Hematopoietic multipotent progenitor cell (in vitro differentiated cells): ENCODE measurements at regions not wholly inside any gene's neighbourhood (a gene's known extent, or its start where the extent isn't known, plus 50 kb on each side); places are given as distances from the start of the nearest gene placed in this dataset.

Source experiments
- DNase-seq, 3 donors: peaks; one replicate each; pipeline ENCODE4 v3.0.0-alpha.2; 2011 to 2015; ENCODE audit warnings: low read depth in 2 of 3, low spot score in 2 of 3

DNA sequence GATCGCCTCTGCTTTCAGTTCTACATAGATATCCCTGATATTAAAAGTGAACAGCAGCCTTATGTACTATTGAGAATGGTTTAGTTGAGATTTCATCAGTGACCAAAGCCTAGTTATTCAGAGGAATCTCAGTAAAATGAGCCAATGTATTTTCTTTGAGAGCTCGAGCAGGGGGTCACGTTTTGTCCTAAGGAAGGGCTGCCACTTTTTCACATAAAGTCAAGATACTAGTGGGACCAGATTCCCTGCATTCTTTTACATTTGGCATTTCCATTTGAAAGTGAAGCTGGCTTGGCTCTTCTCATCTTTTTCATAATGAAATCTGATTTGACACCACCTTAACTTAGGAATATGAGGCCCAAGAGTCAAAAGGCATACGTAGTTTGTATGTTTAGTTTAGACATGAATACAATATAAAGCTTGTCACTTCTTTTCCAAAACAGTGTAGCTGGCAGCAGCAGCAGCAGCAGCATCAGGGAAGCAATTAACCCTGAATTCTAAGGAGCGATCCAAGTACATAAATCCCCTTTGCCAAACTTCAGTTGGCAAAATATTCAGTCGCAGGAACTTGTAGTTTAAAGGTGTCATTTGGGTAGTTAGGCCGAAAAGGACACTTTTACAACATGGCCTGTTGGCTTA lies 1752.2 kb upstream of the PCDH20 start:
- no peak for DNase-seq

DNA sequence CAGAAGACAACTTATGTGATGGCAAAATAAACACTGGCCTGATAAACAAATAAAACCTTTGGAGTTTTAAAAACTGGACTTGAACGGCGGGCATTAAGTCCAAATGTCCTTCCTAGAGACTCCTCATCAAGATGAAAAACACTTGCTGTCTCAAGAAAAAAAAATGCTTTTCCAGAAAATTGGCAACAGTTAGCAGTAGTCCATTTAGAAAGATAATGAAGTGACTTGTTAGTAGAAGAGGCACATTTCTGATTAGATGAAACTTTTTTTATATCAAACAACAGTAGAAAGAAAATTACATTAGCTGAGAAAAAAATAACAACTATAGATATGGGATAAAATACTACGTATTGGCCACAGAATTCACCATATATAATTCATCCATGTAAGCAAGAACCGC lies 1750.7 kb upstream of the PCDH20 start:
- DNase-seq = no peak

DNA sequence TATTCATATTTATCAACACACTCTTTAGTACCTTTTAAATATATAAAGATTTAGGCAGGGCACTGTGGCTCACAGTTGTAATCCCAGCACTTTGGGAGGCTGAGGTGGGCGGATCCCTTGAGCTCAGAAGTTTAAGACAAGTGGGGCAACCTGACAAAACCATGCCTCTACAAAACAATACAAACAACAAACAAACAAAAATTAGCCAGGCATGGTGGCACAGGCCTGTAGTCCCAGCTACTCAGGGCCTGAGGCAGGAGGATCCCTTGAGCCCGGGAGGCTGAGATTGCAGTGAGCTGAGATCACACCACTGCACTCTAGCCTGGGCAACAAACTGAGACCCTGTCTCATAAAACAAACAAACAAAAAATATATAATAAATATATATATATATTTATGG lies 1748.3 kb upstream of the PCDH20 start:
- no peak for DNase-seq

DNA sequence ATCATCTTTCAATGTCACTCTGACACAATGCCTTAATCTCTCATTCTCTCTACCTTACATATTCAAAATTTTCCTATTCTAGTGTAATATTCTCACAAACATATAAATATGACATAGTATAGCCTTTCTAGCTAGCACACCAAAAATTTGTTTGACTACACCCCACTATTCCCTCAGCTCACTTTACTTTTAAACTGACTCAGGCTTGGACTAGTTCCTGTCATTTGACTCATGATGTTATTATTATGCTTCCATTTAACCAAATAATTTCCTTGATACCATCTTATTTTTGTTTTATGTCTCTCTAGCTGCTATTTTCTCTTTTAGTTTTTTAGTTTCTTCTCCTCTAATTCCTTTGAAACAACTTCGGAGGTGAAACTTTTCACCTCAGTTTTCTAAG lies 1745.6 kb upstream of the PCDH20 start:
- DNase-seq = no peak

DNA sequence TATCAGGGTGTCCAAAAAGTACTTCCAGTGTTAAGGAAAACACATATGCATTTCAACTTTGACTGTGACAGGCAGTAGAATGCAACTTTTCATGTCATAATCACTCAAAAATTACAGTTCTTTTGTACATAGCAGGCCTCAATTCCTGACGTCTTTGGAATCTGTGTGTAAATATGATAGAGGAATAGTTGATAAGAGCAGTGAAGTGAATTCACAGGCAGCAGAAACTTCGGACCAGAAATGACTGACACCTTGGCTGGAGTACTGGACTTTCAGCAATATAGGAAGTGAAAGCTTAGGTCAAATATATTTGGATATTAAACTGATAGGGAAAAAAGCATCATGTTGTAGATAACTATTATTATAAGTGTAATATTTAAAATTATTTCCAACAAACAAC lies 1741.2 kb upstream of the PCDH20 start:
- DNase-seq = no peak

DNA sequence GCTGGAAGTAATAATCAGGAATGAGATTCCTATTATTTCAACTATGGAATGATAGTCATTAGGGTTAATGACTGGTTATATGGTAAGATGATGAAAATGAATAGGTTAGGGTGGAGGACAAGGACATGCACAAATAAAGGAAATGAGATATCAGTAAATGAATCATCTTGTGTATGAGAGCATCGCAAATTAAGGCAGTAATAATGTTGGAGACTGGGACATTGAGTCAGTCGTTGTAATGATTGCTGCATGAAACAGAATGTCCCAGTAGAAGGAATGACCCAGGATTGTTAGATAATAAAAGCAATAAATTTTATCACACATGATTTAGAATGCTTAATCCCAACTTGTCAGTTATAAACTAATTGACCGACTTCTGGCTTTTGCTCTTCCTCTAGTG lies 1733.7 kb upstream of the PCDH20 start:
- DNase-seq = no peak

DNA sequence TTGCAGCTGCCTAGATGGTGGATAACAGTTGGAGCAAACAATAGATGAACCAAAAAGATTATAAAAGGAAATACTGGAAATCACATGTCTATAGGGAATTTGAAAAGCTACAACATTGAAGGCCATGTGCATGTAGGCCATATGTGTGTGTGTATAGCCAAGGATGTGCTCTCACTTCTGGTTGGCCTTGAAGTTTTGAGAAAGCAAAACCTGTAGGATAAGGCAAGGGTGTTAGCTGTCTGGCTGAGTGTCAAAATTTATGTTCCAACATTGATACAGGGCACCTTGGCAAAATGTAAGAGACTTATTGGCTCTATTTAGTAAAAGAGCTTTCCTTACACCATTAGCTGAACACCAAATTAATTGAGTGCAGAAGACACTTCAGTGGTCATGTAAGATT lies 1723.6 kb upstream of the PCDH20 start:
- DNase-seq = no peak

DNA sequence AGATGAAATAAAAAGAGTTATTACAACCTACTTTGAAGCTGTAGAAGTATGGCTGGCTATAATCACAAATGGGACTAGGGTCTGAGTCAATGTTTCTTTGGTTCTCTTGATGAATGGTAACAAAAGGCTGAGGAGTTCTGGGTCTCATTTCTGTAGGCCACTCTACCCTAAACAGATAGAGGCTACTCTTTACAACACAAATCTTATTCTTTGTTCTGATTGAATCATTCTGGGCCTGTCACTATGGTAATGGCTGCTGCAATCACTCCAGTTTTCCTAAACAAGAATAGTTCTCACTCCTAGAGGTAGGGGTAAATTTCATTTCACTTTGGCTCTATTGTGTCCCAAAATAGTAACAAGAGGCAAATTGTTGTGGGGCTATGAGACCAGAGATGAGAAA lies 1714.3 kb upstream of the PCDH20 start:
- DNase-seq = no peak

DNA sequence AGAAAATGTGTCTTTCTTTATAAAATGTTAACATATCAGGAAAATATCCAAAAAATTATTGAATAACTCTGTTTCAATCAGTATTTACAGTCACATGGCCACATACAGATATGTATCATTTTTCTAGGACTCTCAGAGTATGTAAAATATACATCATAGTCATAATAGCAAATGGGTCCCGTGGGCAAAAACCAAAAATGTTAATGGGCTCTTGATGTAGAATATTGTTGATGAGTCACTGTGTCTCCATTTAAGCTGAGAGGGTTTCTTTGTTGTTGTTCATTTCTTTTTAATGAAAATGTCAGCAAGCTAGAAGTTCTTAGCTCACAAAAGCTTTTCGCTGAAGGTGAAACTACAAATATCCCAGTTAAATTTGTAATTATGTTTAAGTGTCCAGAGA lies 1713.1 kb upstream of the PCDH20 start:
- DNase-seq = no peak

DNA sequence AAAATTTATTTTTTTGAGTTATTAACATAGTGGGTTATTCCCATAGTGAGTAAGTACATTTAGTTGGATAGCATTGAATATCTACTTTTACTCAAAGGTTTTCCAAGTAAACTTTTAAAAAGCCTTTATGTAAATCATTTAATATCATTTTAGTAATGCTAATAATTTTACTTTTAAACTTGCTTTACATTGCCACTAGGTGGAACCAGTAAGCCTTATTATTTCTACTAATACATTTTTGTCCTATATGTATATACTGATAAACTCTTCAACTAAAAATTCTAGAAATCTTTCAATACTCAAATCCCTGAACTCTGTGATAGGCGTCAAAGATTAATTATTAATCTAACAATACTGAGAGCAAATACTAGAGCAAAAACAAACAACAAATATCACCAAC lies 1709.2 kb upstream of the PCDH20 start:
- peak in 1 of 3 donors; percentile 26 for DNase-seq

DNA sequence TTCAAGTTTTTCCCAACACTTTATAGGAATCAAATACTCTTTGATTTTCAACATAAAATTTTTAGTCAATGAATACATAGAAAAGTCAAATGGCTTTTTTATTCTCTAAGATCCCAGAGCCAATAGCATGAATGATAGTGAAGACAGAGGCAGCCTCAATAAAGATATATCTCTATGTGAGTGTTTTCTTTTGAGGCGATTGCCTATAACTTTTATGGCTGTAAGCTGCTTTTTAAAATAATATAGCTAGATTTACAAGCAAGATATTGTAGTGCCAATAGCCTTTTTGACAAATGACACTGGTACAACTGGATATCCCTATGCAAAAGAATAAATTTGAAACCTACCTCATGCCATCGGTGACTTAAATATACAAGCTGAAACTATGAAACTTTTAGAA lies 1705.2 kb upstream of the PCDH20 start:
- DNase-seq = no peak

DNA sequence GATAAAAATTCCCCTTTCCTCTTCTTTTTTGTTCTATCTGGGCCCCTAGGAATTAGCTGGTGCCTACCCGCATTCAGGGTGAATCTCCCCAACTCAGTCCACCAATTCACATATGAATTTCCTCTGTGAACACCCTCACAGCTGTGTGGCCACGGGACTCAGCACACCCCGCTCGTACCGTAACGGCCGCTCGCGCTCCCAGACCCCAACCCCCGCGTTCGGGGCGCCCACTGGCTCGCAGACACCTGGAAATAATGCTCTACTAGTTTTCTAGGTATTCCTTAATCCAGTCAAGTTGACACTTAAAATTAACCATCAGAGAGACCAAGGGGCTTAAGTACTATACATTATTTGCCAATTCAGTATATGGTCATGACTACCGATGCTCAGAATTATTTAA lies 1702.1 kb upstream of the PCDH20 start:
- DNase-seq = no peak

DNA sequence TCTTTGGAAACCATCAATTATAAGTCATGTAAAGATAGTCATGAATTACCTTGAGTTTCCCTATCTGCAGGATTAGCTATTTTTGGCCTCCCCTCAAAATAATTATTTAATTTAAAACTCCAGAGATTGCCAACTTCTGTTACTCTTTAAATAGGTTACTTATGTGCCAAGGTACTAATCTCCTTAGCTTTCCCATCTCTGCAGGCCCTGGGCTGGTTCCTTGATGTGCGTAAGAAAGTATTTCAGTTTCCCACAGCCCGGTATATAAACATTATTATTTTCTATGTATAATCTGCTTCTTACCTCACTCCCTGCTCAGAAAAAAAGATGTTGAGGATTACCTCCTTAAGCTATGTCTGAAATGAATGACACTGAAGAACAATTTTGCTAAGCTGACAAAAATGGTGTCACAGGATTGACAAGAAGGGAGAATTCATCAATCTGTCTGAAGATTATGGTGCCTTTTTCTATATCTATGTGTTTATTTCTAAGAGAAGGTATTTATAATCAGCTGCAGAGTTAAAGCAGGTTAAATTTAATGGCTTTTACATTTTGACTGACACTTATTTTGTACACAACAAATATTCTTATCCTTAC lies 1697.2 kb upstream of the PCDH20 start:
- DNase-seq = no peak

DNA sequence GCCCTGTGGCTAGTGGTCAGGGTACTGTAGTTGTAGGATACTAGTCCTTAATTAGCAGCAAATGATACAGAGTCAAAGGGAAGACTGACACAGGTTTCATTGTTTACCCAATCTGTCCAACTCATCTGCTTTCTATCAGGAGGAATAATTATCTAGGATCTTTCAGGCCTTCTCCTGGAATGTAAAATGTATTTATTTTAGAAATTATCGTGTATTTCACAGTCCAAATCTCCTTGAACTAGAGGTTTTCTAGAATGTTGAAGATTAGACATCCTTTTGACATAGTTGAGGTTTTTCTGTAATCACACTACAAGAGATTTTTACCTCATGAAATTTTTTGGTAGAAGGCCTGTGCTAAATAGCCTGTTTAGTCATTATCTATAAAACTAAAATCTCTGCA lies 1694.8 kb upstream of the PCDH20 start:
- DNase-seq = no peak

DNA sequence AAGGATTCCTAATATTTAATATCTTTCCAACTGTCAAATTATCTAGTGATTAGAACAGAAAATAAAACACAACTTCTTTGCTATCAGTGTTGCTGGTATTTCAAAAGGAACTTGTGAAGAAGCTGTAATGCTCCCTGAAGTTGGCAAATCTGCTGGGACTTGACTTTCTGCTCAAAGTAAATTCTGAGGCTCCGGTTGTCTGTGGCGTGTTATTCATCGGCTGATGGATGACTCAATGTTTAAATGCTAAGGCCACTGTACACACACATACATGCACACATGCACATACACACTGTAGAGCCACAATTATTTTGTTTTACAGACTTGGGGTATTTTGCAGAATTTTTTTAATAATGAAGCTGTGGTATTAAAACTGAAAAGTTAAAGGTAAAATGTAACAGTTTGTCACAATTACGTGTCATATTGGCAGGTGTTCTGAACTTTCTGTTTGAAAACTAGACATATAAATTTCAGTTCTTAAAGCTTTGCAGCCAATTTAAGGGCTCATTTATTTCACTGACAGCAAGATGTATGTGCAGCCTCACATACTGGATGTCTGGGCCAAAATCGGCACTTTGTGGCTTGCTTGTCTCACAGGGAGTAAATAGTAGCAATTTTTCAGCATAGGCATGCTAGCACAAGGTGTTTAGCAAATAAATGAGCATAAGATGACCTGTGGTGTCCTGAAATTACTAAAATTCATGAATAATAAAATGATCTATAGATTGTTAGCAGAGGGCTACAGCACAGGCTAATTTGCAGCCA lies 1691.7 kb upstream of the PCDH20 start:
- DNase-seq = no peak

DNA sequence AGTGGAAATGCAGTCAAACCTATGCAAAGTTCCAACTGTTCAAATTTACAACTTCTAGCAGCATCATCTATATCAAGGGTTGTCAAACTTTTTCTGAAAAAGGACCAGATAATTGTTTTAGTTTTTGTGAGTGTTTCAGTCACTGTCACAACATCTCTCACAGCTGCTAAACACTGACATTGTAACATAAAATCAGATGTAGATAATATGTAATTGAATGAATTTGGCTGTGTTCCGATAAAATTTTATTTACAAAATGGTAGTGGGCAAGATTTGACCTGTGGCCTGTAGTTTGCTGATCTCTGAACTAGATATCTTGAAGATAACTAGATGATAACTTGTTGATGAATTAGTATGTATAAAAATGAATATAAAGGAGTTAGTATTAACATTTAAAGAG lies 1679.1 kb upstream of the PCDH20 start:
- no peak for DNase-seq

DNA sequence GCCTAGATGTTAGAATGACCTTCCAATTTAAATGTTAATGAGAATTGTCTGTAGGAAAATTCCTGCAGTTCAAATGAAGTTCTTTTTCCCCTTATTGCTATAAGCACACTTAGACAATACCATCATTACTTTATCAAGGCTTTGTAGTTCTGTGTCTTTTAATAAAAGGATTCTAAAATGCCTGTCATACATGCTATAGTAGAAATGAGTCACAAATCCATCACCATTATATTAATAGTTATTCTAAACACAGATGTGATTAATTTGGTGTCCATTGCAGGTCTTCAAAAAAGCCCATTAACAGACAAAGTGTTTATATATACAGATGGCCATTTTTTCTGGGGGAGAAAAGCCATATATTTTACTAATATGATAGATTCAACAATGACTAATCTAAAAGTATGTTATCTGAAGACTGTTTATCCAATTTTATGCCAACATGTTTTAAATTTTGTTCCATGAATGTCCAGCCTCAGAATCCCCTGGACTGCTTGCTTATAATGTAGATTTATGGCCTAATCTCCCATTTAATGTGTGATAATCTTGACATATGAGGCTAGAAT lies 1678.3 kb upstream of the PCDH20 start:
- DNase-seq = no peak

DNA sequence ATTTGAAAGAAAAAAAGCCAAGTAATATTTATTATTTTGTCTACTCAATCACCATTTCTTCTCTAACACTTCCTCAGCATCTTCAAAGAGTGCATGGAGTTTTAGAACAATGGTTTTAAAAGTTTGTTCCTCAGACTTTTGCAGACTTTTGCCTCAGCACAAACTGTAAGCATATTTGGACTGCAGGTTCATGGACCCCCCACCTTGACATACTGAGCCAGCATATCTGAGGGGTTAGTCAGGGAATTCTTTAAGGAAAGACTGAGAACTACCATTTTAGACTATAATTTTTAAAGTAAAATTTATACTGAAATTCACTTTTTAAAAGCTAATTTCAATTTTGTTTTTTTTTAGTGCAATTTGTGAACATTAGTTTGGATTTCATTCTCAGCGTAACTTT lies 1676.8 kb upstream of the PCDH20 start:
- no peak for DNase-seq

DNA sequence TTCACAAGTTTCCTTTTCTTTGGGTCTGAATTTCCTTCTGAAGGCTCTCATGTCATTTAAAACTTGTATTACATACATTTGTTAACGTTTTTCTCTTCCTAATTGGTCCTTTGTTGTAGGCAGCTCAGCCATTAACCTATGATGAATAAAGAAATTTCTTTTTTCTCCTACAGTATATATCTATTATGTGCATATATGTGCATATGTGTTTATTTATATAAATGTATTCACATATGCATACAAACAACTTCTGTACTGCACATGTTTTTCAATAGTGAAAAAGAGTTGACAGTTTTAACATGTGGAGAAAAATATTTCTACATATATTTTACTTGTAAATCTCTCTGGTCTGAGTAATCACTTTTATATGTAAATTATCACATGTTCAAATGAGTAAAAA lies 1674.9 kb upstream of the PCDH20 start:
- DNase-seq = no peak

DNA sequence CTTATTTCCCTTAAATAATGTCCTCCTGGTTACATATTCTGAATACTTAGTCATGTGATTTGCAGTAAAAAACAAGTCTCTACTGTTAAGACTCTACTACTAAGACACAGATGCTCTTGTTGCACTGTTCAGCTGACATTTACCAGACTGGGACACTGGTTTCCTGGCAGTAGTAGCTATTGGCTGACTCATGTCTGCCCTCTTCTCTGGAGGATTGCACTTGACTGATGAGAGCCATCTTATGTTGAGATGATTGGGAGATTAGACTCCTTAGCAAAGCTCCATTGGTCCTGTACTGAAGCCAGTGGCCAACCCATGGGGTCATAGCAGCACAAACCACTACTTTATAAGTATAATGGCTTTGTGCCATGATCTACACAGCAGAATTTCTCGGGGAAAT lies 1672.6 kb upstream of the PCDH20 start:
- DNase-seq = no peak

DNA sequence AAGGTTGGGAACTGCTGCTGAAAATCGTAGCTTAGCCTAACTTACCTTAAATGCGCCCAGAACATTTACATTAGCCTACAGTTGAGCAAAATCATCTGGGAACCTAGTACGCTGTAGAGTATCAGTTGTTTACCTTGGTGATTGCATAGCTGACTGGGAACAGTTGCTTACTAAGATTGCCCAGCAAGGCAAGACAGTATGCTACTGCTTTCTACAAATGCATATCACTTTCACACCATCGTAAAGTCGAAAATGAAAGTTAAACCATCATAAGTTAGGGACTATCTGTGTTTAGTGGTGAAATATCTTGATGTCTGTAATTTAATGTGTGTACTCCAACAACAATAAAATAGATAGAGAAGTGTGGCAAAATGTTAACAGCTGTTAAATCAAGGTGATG lies 1670.6 kb upstream of the PCDH20 start:
- no peak for DNase-seq

DNA sequence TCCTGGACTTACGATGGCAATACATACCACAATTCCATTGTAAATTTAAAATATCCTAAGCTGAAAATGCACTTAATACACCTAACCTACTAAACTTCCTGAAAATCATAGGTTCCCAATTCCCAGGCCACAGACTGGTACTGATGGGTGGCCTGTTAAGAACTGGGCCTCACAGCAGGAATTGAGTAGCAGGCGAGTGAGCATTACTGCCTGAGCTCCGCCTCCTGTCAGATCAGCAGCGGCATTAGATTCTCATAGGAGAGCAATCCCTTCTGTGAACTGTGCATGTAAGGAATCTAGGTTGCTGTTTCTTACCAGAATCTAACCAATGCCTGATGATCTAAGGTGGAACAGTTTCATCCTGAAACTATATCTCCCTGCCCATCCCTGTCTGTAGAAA lies 1670.2 kb upstream of the PCDH20 start:
- DNase-seq = no peak
